Ovary (tissue), 3 donors: ENCODE measurements at regions not wholly inside any gene's neighbourhood (a gene's known extent, or its start where the extent isn't known, plus 50 kb on each side); places are given as distances from the start of the nearest gene placed in this dataset.

Experiments
- EP300 ChIP-seq: sonication (generic); formaldehyde crosslinking; IDR thresholded peaks from one replicate; pipeline ENCODE4 v1.6.1; 2017; ENCODE audit warnings: antibody characterized with exemption
- POLR2A ChIP-seq: fragments of 450-650 bp; IDR thresholded peaks from one replicate; pipeline ENCODE4 v1.6.1; 2017; ENCODE audit warnings: antibody characterized with exemption, mild to moderate bottlenecking, moderate library complexity
- TF ChIP-seq, protein P1 (sequence below), 3 donors: fragments of 450-650 bp in 2 of 3; fragments of 200-600 bp in 1 of 3; IDR thresholded peaks; one replicate each; pipeline versions ENCODE4 v1.5.1 to v1.8.0; 2016 to 2022; ENCODE audit warnings: antibody characterized with exemption in 3 of 3, mild to moderate bottlenecking in 1 of 3
- donor health status: DM: no; HTN: no; CAD: no.

DNA sequence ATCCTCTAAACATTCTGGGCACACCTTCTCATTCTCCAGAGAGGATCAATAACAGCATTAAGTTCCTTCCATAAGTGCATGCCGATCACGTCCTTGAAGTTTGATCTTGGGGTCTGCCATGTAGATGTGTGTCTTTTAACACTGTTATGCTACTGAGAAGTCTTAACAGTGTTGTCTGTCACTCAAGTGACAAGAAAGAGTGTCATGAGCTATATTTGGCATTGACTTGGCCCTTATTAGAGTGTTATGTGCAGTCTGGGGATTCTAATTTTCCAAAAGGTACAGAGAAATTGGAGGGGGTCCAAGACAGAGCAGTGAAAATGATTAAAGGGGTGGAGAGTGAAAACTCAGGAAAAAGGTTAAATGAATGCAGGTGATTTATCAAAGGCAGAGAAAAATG lies 107.1 kb upstream of the OPCML start:
- TF ChIP-seq, protein P1, sequence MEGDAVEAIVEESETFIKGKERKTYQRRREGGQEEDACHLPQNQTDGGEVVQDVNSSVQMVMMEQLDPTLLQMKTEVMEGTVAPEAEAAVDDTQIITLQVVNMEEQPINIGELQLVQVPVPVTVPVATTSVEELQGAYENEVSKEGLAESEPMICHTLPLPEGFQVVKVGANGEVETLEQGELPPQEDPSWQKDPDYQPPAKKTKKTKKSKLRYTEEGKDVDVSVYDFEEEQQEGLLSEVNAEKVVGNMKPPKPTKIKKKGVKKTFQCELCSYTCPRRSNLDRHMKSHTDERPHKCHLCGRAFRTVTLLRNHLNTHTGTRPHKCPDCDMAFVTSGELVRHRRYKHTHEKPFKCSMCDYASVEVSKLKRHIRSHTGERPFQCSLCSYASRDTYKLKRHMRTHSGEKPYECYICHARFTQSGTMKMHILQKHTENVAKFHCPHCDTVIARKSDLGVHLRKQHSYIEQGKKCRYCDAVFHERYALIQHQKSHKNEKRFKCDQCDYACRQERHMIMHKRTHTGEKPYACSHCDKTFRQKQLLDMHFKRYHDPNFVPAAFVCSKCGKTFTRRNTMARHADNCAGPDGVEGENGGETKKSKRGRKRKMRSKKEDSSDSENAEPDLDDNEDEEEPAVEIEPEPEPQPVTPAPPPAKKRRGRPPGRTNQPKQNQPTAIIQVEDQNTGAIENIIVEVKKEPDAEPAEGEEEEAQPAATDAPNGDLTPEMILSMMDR (IDR thresholded peaks at IDR 0.05), result no peak
- no peak for TF ChIP-seq POLR2A
- TF ChIP-seq EP300, result no peak
